ENCODE measurements at regions not wholly inside any gene's neighbourhood (a gene's known extent, or its start where the extent isn't known, plus 50 kb on each side); places are given as distances from the start of the nearest gene placed in this dataset.

GRCh38 chr3:10702961-10703740 is 112.9 kb upstream of the SLC6A11 start:
- DNase-seq (ENCODE audit: low spot score) = no peak

GRCh38 chr3:10703875-10704274 is 112.2 kb upstream of the SLC6A11 start:
- DNase-seq (ENCODE audit: low spot score) = no peak

DNA sequence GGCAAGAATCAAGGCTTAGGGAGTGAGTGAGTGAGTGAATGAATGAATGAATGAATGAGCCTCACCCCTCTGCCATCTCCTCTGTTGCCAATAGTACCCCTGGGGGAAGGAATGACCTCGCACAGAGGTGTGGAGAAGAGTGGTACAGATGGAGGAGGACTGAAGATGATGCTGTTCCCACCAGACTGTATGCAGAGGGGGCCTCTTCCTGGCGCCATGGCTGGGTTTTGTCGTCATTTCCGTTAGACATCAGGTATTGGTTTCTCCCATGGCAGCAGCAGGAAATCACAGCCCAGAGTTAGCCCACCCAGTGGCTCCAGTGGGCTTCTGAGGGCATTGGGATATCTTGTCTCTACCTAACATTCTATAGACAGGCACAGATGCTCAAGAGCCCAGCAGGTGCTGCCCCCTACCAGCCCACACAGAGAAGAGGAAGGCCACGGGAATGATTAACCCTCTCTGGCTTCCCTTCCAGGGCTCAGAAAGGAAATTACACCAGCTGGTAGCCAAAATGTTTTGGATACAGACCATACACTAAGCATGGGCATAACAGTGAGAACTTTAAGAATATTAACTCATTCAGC is 109.8 kb upstream of the SLC6A11 start:
- no peak for DNase-seq (ENCODE audit: low spot score)

- DNase-seq (ENCODE audit: low spot score) = no peak
These were observed 109.2 kb upstream of the SLC6A11 start for GRCh38 chr3:10706740-10707399.

DNA sequence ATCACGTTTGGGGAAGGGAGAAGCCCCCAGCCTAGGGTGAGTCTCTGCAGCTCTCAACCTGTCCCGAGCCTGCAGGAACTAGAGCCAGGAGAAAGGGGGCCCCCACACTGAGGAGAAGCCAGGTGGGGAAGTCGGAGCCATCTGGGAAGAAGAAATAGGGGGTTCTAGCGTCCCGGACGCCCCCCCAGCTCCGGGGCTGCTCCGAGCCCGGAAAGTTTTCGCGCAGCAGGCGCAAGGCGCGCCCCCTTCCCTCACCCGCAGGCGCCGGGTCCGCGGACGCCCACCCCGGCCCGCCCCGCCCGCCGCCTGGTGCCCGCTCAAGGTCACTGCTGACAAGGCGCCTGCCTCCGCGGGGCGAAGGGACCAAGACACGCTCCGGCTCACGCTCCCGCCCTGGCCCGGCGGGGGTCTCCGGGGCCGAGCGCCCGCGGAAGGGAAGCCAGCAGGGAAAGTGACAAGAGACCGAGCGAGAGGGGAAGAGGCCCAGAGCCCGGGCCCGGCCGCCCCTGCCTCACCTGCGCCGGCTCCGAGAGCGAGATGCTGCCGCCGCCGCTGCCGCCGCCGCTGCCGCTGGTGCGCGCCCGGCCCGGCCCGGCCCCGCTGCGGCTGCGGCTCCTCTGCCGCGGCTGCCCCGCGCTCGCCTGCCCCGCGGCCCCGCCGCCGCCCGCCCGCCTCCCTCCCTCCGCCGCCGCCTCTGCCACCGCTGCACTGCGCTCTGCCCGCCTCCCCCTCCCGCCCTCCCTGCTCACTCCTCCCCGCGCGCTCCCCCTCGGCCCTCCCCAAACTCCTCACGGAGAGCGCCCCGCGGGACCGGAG is 108.4 kb upstream of the SLC6A11 start:
- no peak for DNase-seq (ENCODE audit: low spot score)

GRCh38 chr3:10708216-10708893 is 107.7 kb upstream of the SLC6A11 start:
- DNase-seq (ENCODE audit: low spot score) = no peak

GRCh38 chr3:10709110-10709781 is 106.8 kb upstream of the SLC6A11 start:
- no peak for DNase-seq (ENCODE audit: low spot score)

- no peak for DNase-seq (ENCODE audit: low spot score)
These were observed 103.9 kb upstream of the SLC6A11 start for GRCh38 chr3:10712121-10712520.

DNA sequence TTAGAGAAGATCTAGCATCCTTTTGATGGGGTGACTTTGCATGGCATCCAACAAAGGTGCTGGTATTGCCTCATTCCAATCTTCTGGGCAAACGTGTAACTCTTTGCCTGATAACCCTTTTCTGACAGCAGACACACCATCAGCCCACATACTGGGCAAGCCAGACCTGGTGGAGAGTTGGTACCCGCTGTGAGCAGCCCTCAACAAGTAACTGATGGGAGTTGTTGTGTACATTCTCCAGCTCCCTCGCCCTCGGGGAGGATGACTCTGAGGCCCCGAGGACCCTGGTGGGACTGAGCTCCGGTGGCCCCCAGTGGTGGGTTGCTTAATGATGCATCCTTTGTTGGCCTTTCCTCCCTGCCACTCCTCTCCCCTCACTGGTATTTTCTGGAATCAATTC is 102.4 kb upstream of the SLC6A11 start:
- DNase-seq (ENCODE audit: low spot score) = no peak

GRCh38 chr3:10715886-10716285 is 100.1 kb upstream of the SLC6A11 start:
- DNase-seq (ENCODE audit: low spot score) = no peak

- no peak for DNase-seq (ENCODE audit: low spot score)
These were observed 99.1 kb upstream of the SLC6A11 start for GRCh38 chr3:10716964-10717363.

- no peak for DNase-seq (ENCODE audit: low spot score)
These were observed 98.3 kb upstream of the SLC6A11 start for GRCh38 chr3:10717756-10718155.

- DNase-seq (ENCODE audit: low spot score) = no peak
These were observed 94.9 kb upstream of the SLC6A11 start for GRCh38 chr3:10721101-10721500.

DNA sequence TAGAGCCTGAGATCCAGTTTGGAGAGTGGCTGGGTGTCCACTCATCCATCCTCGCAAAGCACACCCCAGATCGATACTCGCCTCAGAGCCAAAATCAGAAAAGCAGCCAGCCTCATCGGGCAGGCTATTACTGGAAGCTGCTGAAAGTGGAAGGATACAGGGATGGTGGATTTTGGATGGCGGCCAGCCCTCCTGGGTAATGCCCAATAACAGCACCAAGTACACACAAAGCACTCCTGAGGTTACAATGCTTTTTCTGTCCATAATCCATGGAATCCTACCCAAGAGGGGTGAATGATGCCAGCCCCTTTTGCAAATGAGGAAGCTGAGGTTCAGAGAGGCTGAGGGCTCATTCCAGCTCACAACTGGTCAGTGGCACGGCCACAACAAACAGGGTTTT is 93.1 kb upstream of the SLC6A11 start:
- DNase-seq (ENCODE audit: low spot score) = no peak

GRCh38 chr3:10723991-10724390 is 92.0 kb upstream of the SLC6A11 start:
- DNase-seq (ENCODE audit: low spot score) = no peak

- no peak for DNase-seq (ENCODE audit: low spot score)
These were observed 91.0 kb upstream of the SLC6A11 start for GRCh38 chr3:10725067-10725466.

- no peak for DNase-seq (ENCODE audit: low spot score)
These were observed 90.2 kb upstream of the SLC6A11 start for GRCh38 chr3:10725846-10726245.

- no peak for DNase-seq (ENCODE audit: low spot score)
These were observed 89.2 kb upstream of the SLC6A11 start for GRCh38 chr3:10726787-10727186.

- no peak for DNase-seq (ENCODE audit: low spot score)
These were observed 86.6 kb upstream of the SLC6A11 start for GRCh38 chr3:10729439-10729838.

DNA sequence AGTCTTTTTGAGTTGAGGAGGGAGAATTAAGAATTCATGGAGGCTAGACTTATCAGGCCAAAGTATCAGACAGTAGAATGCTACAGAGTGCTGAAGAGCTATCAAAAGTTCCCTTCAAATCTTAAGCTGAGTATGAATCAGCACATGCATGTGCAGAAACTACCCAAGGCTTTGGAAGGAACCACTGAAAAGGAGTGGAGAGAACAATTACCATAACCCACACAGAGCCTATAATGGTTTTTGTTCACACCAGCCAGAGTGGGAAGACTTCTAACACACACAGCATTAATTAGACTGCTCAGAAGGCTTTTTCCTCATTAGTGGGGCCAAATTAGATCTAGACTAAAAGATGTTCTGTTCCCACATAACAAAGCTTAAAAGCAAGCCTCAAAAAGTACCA is 83.7 kb upstream of the SLC6A11 start:
- DNase-seq (ENCODE audit: low spot score) = no peak

GRCh38 chr3:10733297-10733696 is 82.7 kb upstream of the SLC6A11 start:
- no peak for DNase-seq (ENCODE audit: low spot score)

Measured in umbilical cord (tissue), 1 donor.